HG02623 (cell line): ENCODE measurements at regions not wholly inside any gene's neighbourhood (a gene's known extent, or its start where the extent isn't known, plus 50 kb on each side); places are given as distances from the start of the nearest gene placed in this dataset.
"Not testable (repeated sequence)": the region's sequence is repeated elsewhere in the genome, so short reads cannot be mapped to it uniquely, and the experiment has no call there.

Source experiments
- ATAC-seq: cut with Tn5 transposase; IDR thresholded peaks from one replicate; pipeline ENCODE4 v1.9.1; 2021; ENCODE audit warnings: moderate library complexity; ENCODE audit not compliant: unreplicated experiment

GRCh38 chr2:175777337-175777736 lies 224.7 kb downstream of the LNPK start:
- ATAC-seq, result not testable (repeated sequence)

GRCh38 chr2:175769200-175769599 lies 232.9 kb downstream of the LNPK start:
- no peak for ATAC-seq

GRCh38 chr2:175766880-175767279 lies 235.2 kb downstream of the LNPK start:
- no peak for ATAC-seq

GRCh38 chr2:175755656-175756386 lies 246.2 kb downstream of the LNPK start:
- ATAC-seq, result no peak

- ATAC-seq, result no peak
These were observed 246.9 kb downstream of the LNPK start for GRCh38 chr2:175755169-175755568.

GRCh38 chr2:175750195-175750594 lies 251.9 kb downstream of the LNPK start:
- ATAC-seq, result no peak

GRCh38 chr2:175745911-175746310 lies 256.2 kb downstream of the LNPK start:
- no peak for ATAC-seq

GRCh38 chr2:175744000-175744399 lies 258.1 kb downstream of the LNPK start:
- ATAC-seq, result no peak

- ATAC-seq, result no peak
These were observed 259.1 kb downstream of the LNPK start for GRCh38 chr2:175743011-175743410.

- no peak for ATAC-seq
These were observed 259.7 kb downstream of the LNPK start for GRCh38 chr2:175742367-175742766.

GRCh38 chr2:175741164-175741563 lies 260.9 kb downstream of the LNPK start:
- no peak for ATAC-seq

- no peak for ATAC-seq
These were observed 264.2 kb downstream of the LNPK start for GRCh38 chr2:175737722-175738361.

GRCh38 chr2:175734686-175735085 lies 267.4 kb downstream of the LNPK start:
- ATAC-seq, result no peak

GRCh38 chr2:175732531-175732930 lies 269.5 kb downstream of the LNPK start:
- ATAC-seq, result no peak

- ATAC-seq, result no peak
These were observed 272.0 kb downstream of the LNPK start for GRCh38 chr2:175730050-175730449.

- ATAC-seq, result no peak
These were observed 272.9 kb downstream of the LNPK start for GRCh38 chr2:175729049-175729706.

GRCh38 chr2:175728032-175728431 lies 274.0 kb downstream of the LNPK start:
- no peak for ATAC-seq

- ATAC-seq, result no peak
These were observed 275.8 kb downstream of the LNPK start for GRCh38 chr2:175726223-175726622.

GRCh38 chr2:175709248-175709647 lies 292.8 kb downstream of the LNPK start:
- no peak for ATAC-seq

GRCh38 chr2:175707322-175707721 lies 294.7 kb downstream of the LNPK start:
- no peak for ATAC-seq

- ATAC-seq, result not testable (repeated sequence)
These were observed 297.5 kb downstream of the LNPK start for GRCh38 chr2:175704568-175704967.

- no peak for ATAC-seq
These were observed 304.0 kb downstream of the LNPK start for GRCh38 chr2:175698061-175698460.
